ENCODE measurements at regions not wholly inside any gene's neighbourhood (a gene's known extent, or its start where the extent isn't known, plus 50 kb on each side); places are given as distances from the start of the nearest gene placed in this dataset.
"Not testable (repeated sequence)": the region's sequence is repeated elsewhere in the genome, so short reads cannot be mapped to it uniquely, and the experiment has no call there.

DNA sequence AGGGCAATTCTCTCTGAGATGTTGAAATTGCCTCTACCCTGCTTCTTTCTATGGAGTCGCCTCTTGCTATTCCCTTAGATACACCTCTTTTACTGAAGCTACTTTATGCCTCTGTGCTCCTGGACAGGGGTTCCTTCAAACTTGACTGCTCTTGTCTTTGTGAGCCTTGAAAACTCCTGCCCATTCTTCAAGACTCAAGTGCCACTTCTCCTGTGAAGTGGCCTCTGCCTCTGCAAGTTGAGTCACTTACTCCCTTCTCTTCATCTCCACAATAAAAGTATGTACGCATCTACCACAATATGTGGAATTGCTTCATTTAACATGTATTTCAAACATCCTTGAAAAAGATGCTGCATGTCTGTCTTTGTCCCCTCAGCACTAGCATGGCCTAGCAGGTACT lies 66.0 kb upstream of the TPP2 start (continued):
- TF ChIP-seq, protein P1, sequence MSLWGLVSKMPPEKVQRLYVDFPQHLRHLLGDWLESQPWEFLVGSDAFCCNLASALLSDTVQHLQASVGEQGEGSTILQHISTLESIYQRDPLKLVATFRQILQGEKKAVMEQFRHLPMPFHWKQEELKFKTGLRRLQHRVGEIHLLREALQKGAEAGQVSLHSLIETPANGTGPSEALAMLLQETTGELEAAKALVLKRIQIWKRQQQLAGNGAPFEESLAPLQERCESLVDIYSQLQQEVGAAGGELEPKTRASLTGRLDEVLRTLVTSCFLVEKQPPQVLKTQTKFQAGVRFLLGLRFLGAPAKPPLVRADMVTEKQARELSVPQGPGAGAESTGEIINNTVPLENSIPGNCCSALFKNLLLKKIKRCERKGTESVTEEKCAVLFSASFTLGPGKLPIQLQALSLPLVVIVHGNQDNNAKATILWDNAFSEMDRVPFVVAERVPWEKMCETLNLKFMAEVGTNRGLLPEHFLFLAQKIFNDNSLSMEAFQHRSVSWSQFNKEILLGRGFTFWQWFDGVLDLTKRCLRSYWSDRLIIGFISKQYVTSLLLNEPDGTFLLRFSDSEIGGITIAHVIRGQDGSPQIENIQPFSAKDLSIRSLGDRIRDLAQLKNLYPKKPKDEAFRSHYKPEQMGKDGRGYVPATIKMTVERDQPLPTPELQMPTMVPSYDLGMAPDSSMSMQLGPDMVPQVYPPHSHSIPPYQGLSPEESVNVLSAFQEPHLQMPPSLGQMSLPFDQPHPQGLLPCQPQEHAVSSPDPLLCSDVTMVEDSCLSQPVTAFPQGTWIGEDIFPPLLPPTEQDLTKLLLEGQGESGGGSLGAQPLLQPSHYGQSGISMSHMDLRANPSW (CRISPR knock-in tag; IDR thresholded peaks at IDR 0.05) = no peak
- TF ChIP-seq XRCC3 (IDR thresholded peaks at IDR 0.05) = no peak
- TF ChIP-seq SMARCA4 (IDR thresholded peaks at IDR 0.05) = no peak
- TF ChIP-seq SMARCC2 (IDR thresholded peaks at IDR 0.05; ENCODE audit: low read depth) = no peak
- no peak for TF ChIP-seq GTF2A2 (tag; IDR thresholded peaks at IDR 0.05)
- TF ChIP-seq ZNF212 (CRISPR knock-in tag; IDR thresholded peaks at IDR 0.05) = no peak
- no peak for TF ChIP-seq RBM15 (IDR thresholded peaks at IDR 0.05; ENCODE audit: insufficient read depth, low read length)
- TF ChIP-seq ZNF232 (CRISPR knock-in tag; IDR thresholded peaks at IDR 0.05) = no peak

DNA sequence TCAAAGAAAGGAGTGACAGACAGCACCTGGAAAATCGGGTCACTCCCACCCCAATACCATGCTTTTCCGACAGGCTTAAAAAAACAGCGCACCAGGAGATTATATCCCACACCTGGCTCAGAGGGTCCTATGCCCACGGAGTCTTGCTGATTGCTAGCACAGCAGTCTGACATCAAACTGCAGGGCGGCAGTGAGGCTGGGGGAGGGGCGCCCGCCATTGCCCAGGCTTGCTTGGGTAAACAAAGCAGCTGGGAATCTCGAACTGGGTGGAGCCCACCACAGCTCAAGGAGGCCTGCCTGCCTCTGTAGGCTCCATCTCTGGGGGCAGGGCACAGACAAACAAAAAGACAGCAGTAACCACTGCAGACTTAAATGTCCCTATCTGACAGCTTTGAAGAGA lies 74.5 kb upstream of the TPP2 start:
- H3K9ac ChIP-seq (ENCODE audit: insufficient read depth in 1 of 2, low read depth in 2 of 2, low read length in 2 of 2); H2AFZ ChIP-seq (ENCODE audit: low read depth, low read length); H3K4me3 ChIP-seq; POLR2A ChIA-PET; H3K36me3 ChIP-seq (ENCODE audit: control insufficient read depth, insufficient read depth, low read length); H3K9me1 ChIP-seq (ENCODE audit: control insufficient read depth, insufficient read depth, low read length); H3K79me2 ChIP-seq (ENCODE audit: control insufficient read depth, insufficient read depth, low read length); H3K4me2 ChIP-seq (ENCODE audit: insufficient read depth, low read length); H3K4me1 ChIP-seq (replicated peaks in 1 of 2; ENCODE audit: control insufficient read depth in 2 of 2, insufficient read depth in 2 of 2, low read length in 2 of 2); H3K27ac ChIP-seq (ENCODE audit: extremely low read depth, low read depth, low read length); intact Hi-C loops (cut with micrococcal nuclease); DNase-seq (ENCODE audit: extremely low read depth in 1 of 4, low spot score in 3 of 4); H3K27me3 ChIP-seq (ENCODE audit: control insufficient read depth in 2 of 2, insufficient read depth in 2 of 2, low read length in 2 of 2); H3K9me3 ChIP-seq (replicated peaks; ENCODE audit: control insufficient read depth, insufficient read depth, low read depth, low read length); BruUV-seq (replicated peaks); CTCF ChIA-PET (ENCODE audit: low intra/inter-chr PET ratio); FAIRE-seq; ATAC-seq; in situ Hi-C loops (cut with MboI); H4K20me1 ChIP-seq (replicated peaks; ENCODE audit: control insufficient read depth, insufficient read depth, low read length): not testable (repeated sequence)
- WGBS (ENCODE audit: insufficient coverage, low coverage, missing lambda C conversion rate) = 0% methylated on average over 4 of the region's 8 CpGs

Data from K562 (cell line).